ENCODE measurements at regions not wholly inside any gene's neighbourhood (a gene's known extent, or its start where the extent isn't known, plus 50 kb on each side); places are given as distances from the start of the nearest gene placed in this dataset.
"Not testable (repeated sequence)": the region's sequence is repeated elsewhere in the genome, so short reads cannot be mapped to it uniquely, and the experiment has no call there.

- FAIRE-seq (no peak), DNase-seq (ENCODE audit: extremely low spot score, insufficient read length, low read depth) (no peak)
Measured at GRCh38 chr6:25202504-25202903, 76.7 kb upstream of the CARMIL1 start.

GRCh38 chr6:25205629-25206028 lies 73.5 kb upstream of the CARMIL1 start:
- no peak for DNase-seq (ENCODE audit: extremely low spot score, insufficient read length, low read depth)
- FAIRE-seq: no peak

GRCh38 chr6:25207453-25208155 lies 71.6 kb upstream of the CARMIL1 start:
- not testable (repeated sequence) for DNase-seq (ENCODE audit: extremely low spot score, insufficient read length, low read depth); FAIRE-seq

GRCh38 chr6:25215881-25216280 lies 63.3 kb upstream of the CARMIL1 start:
- FAIRE-seq (no peak), DNase-seq (ENCODE audit: extremely low spot score, insufficient read length, low read depth) (no peak)

GRCh38 chr6:25217302-25217701 lies 61.9 kb upstream of the CARMIL1 start:
- no peak for FAIRE-seq

GRCh38 chr6:25217829-25218228 lies 61.3 kb upstream of the CARMIL1 start:
- no peak for DNase-seq (ENCODE audit: extremely low spot score, insufficient read length, low read depth)
- no peak for FAIRE-seq

More at GRCh38 chr6:25217302-25217701, 61.9 kb upstream of the CARMIL1 start:
- no peak for DNase-seq (ENCODE audit: extremely low spot score, insufficient read length, low read depth)

GRCh38 chr6:25218346-25218745 lies 60.8 kb upstream of the CARMIL1 start:
- FAIRE-seq: no peak
- DNase-seq (ENCODE audit: extremely low spot score, insufficient read length, low read depth): no peak

GRCh38 chr6:25219216-25219916 lies 59.8 kb upstream of the CARMIL1 start:
- no peak for DNase-seq (ENCODE audit: extremely low spot score, insufficient read length, low read depth)
- no peak for FAIRE-seq

GRCh38 chr6:25219917-25220278 lies 59.3 kb upstream of the CARMIL1 start:
- DNase-seq (ENCODE audit: extremely low spot score, insufficient read length, low read depth) (no peak), FAIRE-seq (no peak)

GRCh38 chr6:25220857-25221256 lies 58.3 kb upstream of the CARMIL1 start:
- no peak for FAIRE-seq
- no peak for DNase-seq (ENCODE audit: extremely low spot score, insufficient read length, low read depth)

- no peak for FAIRE-seq
- DNase-seq (ENCODE audit: extremely low spot score, insufficient read length, low read depth): no peak
Measured at GRCh38 chr6:25222006-25222678, 57.0 kb upstream of the CARMIL1 start.

- FAIRE-seq (peak; percentile 90), DNase-seq (ENCODE audit: extremely low spot score, insufficient read length, low read depth) (peak; percentile 43)
Measured at GRCh38 chr6:25223490-25223991, 55.6 kb upstream of the CARMIL1 start.

GRCh38 chr6:25224242-25224641 lies 54.9 kb upstream of the CARMIL1 start:
- DNase-seq (ENCODE audit: extremely low spot score, insufficient read length, low read depth): no peak
- no peak for FAIRE-seq

GRCh38 chr6:25227854-25228253 lies 51.3 kb upstream of the CARMIL1 start:
- no peak for FAIRE-seq
- no peak for DNase-seq (ENCODE audit: extremely low spot score, insufficient read length, low read depth)

Measured in GM18507 (cell line).